Stimulated activated CD4-positive, alpha-beta T cell treated with anti-CD3 and anti-CD28 coated beads, TNF-alpha, amount 100 ng/mL, for 4 hours (primary cell): ENCODE measurements at regions not wholly inside any gene's neighbourhood (a gene's known extent, or its start where the extent isn't known, plus 50 kb on each side); places are given as distances from the start of the nearest gene placed in this dataset.

Source experiments
- DNase-seq, 3 experiments: peaks; one replicate each; pipeline ENCODE4 v3.0.0-alpha.2; 2020; ENCODE audit warnings: low read depth in 3 of 3

GRCh38 chr10:88108115-88108610, 244.7 kb downstream of the PTEN start:
- no peak for DNase-seq

- no peak for DNase-seq
Measured at GRCh38 chr10:88110355-88110754, 246.9 kb downstream of the PTEN start.

GRCh38 chr10:88110822-88111221, 247.4 kb downstream of the PTEN start:
- no peak for DNase-seq

GRCh38 chr10:88111294-88111693, 247.9 kb downstream of the PTEN start:
- no peak for DNase-seq

GRCh38 chr10:88113232-88113631, 249.8 kb downstream of the PTEN start:
- DNase-seq = no peak

GRCh38 chr10:88113657-88114272, 250.3 kb downstream of the PTEN start:
- no peak for DNase-seq

GRCh38 chr10:88114368-88114767, 250.9 kb downstream of the PTEN start:
- DNase-seq = no peak

- no peak for DNase-seq
Measured at GRCh38 chr10:88115407-88115806, 252.0 kb downstream of the PTEN start.

- DNase-seq = no peak
Measured at GRCh38 chr10:88115968-88116367, 252.5 kb downstream of the PTEN start.

- DNase-seq = no peak
Measured at GRCh38 chr10:88116481-88116880, 253.1 kb downstream of the PTEN start.

- peak in 2 of 3 experiments; percentile 15 to 33 for DNase-seq
Measured at GRCh38 chr10:88116971-88117626, 253.7 kb downstream of the PTEN start.

- no peak for DNase-seq
Measured at GRCh38 chr10:88117869-88118632, 254.6 kb downstream of the PTEN start.

GRCh38 chr10:88118729-88119128, 255.3 kb downstream of the PTEN start:
- no peak for DNase-seq

- DNase-seq = no peak
Measured at GRCh38 chr10:88119160-88119559, 255.7 kb downstream of the PTEN start.

GRCh38 chr10:88120075-88120474, 256.6 kb downstream of the PTEN start:
- DNase-seq = no peak

- no peak for DNase-seq
Measured at GRCh38 chr10:88120599-88121333, 257.3 kb downstream of the PTEN start.

- DNase-seq = no peak
Measured at GRCh38 chr10:88121361-88121760, 257.9 kb downstream of the PTEN start.

GRCh38 chr10:88122145-88122544, 258.7 kb downstream of the PTEN start:
- no peak for DNase-seq

- no peak for DNase-seq
Measured at GRCh38 chr10:88122576-88122975, 259.2 kb downstream of the PTEN start.

GRCh38 chr10:88125766-88126165, 262.3 kb downstream of the PTEN start:
- no peak for DNase-seq

GRCh38 chr10:88126699-88127098, 263.3 kb downstream of the PTEN start:
- DNase-seq = no peak

GRCh38 chr10:88127269-88127668, 263.8 kb downstream of the PTEN start:
- DNase-seq = no peak
